ENCODE measurements at regions not wholly inside any gene's neighbourhood (a gene's known extent, or its start where the extent isn't known, plus 50 kb on each side); places are given as distances from the start of the nearest gene placed in this dataset.
"Not testable (repeated sequence)": the region's sequence is repeated elsewhere in the genome, so short reads cannot be mapped to it uniquely, and the experiment has no call there.

DNA sequence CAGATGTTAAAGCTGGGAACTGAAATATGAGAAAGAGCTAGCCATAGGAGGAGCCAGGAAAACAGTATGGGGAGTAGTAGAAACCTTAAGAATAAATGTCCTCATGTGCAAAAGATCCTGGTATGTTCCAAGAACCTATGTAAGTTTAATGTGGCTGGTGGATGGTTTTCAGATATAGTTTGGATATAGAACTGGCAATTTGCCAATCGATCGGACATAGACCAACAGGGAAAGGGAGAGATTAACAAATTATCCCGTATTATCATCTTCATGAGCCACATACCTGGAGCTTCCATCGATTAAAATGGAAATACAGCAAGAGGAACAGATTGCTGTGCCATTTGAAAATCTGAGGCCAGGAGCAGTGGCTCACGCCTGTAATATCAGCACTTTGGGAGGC, 388.7 kb downstream of the PRELID2 start:
- POLR2A ChIA-PET, result no interaction called here
- Mint-ChIP-seq H3K27me3 (no peaks in the 10 kb centered on the region), H3K9me3 (peaks cover 1 to 27% (median 8%) of the 10 kb centered on the region in 11 donors), H3K36me3 (no peaks in the 10 kb centered on the region), H3K4me3 (no peak overlapping the region), H3K27ac (no peak overlapping the region), H3K4me1 (no peaks in the 10 kb centered on the region)
- no peak overlapping the region for H3K27ac ChIP-seq (ENCODE audit: low read depth, low read length)
- no peaks in the 10 kb centered on the region for H3K27me3 ChIP-seq (ENCODE audit: control insufficient read depth in 2 of 2, insufficient read depth in 2 of 2, low read length in 2 of 2)
- intact Hi-C loops (cut with micrococcal nuclease), result no loop called here
- H3K36me3 ChIP-seq (ENCODE audit: control insufficient read depth in 2 of 3, insufficient read depth in 3 of 3, low read length in 3 of 3), result no peaks in the 10 kb centered on the region
- ATAC-seq, result no peak
- no peak for DNase-seq
- H3K4me3 ChIP-seq (ENCODE audit: low read length), result no peak overlapping the region
- no peaks in the 10 kb centered on the region for H3K4me1 ChIP-seq (ENCODE audit: control insufficient read depth in 2 of 2, insufficient read depth in 2 of 2, low read length in 2 of 2)
- CTCF ChIA-PET, result no interaction called here
- H3K9me3 ChIP-seq (ENCODE audit: control insufficient read depth in 2 of 3, low read length in 3 of 3), result no peaks in the 10 kb centered on the region

DNA sequence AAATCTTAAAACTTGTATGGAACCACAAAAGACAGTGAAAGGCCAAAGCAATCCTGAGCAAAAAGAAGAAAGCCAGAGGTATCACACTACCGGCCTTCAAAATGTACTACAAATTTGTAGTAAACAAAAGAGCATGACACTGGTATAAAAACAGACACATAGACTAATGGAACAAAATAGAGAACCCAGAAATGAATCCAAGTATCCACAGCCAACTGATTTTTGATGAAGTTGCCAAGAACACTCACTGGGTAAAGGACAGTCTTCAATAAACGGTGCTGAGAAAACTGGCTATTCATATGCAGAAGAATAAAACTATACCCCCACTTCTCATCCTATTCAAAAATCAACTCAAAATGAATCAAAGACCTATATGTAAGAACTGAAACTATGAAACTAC, 390.1 kb downstream of the PRELID2 start:
- no peaks in the 10 kb centered on the region for H3K9me3 ChIP-seq (ENCODE audit: control insufficient read depth in 2 of 3, low read length in 3 of 3)
- no peak for ATAC-seq
- DNase-seq, result no peak
- Mint-ChIP-seq H3K27ac (no peak overlapping the region), H3K36me3 (no peaks in the 10 kb centered on the region), H3K4me1 (no peaks in the 10 kb centered on the region), H3K4me3 (no peak overlapping the region), H3K9me3 (peaks cover 1 to 27% (median 9%) of the 10 kb centered on the region in 11 donors), H3K27me3 (no peaks in the 10 kb centered on the region)
- no peaks in the 10 kb centered on the region for H3K36me3 ChIP-seq (ENCODE audit: control insufficient read depth in 2 of 3, insufficient read depth in 3 of 3, low read length in 3 of 3)
- no peak overlapping the region for H3K4me3 ChIP-seq (ENCODE audit: low read length)
- CTCF ChIA-PET, result no interaction called here
- POLR2A ChIA-PET, result no interaction called here
- no peak overlapping the region for H3K27ac ChIP-seq (ENCODE audit: low read depth, low read length)
- intact Hi-C loops (cut with micrococcal nuclease), result no loop called here
- H3K27me3 ChIP-seq (ENCODE audit: control insufficient read depth in 2 of 2, insufficient read depth in 2 of 2, low read length in 2 of 2), result no peaks in the 10 kb centered on the region
- no peaks in the 10 kb centered on the region for H3K4me1 ChIP-seq (ENCODE audit: control insufficient read depth in 2 of 2, insufficient read depth in 2 of 2, low read length in 2 of 2)

DNA sequence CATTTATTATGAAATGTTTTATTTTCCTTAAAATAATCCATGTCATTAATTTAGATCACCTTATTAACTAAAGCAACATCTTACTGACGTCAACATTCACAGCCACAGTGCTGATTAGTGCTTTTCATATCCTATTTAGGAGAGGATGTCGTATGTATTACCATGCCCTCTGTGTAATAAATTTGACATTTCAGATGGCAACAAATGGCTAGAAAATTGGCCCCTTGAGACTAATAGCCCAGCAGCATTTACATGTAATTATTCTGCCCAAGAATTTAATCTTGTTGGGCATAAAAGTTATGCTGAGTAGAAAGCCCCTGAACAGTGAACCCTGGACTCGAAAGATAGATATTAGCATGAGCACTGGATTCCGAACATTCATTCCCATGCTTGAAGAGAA, 391.2 kb downstream of the PRELID2 start:
- Histone ChIP-seq H3K27me3 (ENCODE audit: control insufficient read depth in 2 of 2, insufficient read depth in 2 of 2, low read length in 2 of 2) (no peaks in the 10 kb centered on the region), H3K27ac (ENCODE audit: low read depth, low read length) (no peak overlapping the region), H3K4me1 (ENCODE audit: control insufficient read depth in 2 of 2, insufficient read depth in 2 of 2, low read length in 2 of 2) (no peaks in the 10 kb centered on the region), H3K9me3 (ENCODE audit: control insufficient read depth in 2 of 3, low read length in 3 of 3) (no peaks in the 10 kb centered on the region), H3K4me3 (ENCODE audit: low read length) (no peak overlapping the region), H3K36me3 (ENCODE audit: control insufficient read depth in 2 of 3, insufficient read depth in 3 of 3, low read length in 3 of 3) (no peaks in the 10 kb centered on the region)
- Mint-ChIP-seq H3K4me1 (no peaks in the 10 kb centered on the region), H3K36me3 (no peaks in the 10 kb centered on the region), H3K27me3 (no peaks in the 10 kb centered on the region), H3K4me3 (no peak overlapping the region), H3K27ac (no peak overlapping the region), H3K9me3 (peaks cover 0 to 32% (median 11%) of the 10 kb centered on the region in 11 donors)
- ATAC-seq (no peak), DNase-seq (no peak)
- ChIA-PET CTCF (no interaction called here), POLR2A (no interaction called here)
- intact Hi-C loops (cut with micrococcal nuclease), result no loop called here

DNA sequence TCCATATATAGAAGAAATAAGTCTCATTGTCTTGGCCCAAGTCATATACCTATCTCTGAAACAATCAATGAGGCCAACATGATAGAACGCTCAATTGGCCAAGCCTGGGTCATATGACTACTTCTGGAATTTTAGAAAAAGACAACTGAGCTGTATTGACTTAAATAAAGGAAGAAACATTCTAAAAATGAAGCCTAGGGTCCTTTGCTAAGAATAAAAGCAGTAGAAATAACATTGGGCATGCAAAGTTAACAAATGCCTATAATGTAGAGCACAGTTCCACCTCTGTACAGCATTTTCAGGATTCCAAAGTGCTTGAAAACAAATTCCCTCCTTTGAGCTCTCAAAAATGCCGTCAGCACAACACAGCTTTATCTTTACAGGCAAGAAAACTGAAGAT, 391.8 kb downstream of the PRELID2 start:
- no peaks in the 10 kb centered on the region for H3K36me3 Mint-ChIP-seq
- no peak overlapping the region for H3K27ac Mint-ChIP-seq
- no peaks in the 10 kb centered on the region for H3K27me3 Mint-ChIP-seq
- no peak overlapping the region for H3K4me3 ChIP-seq (ENCODE audit: low read length)
- no peak overlapping the region for H3K4me3 Mint-ChIP-seq
- ATAC-seq (no peak), DNase-seq (no peak)
- ChIA-PET POLR2A (no interaction called here), CTCF (no interaction called here)
- peaks cover 0 to 32% (median 10%) of the 10 kb centered on the region in 11 donors for H3K9me3 Mint-ChIP-seq
- no peak overlapping the region for H3K27ac ChIP-seq (ENCODE audit: low read depth, low read length)
- no peaks in the 10 kb centered on the region for H3K4me1 ChIP-seq (ENCODE audit: control insufficient read depth in 2 of 2, insufficient read depth in 2 of 2, low read length in 2 of 2)
- intact Hi-C loops (cut with micrococcal nuclease), result no loop called here
- H3K4me1 Mint-ChIP-seq, result no peaks in the 10 kb centered on the region
- no peaks in the 10 kb centered on the region for H3K27me3 ChIP-seq (ENCODE audit: control insufficient read depth in 2 of 2, insufficient read depth in 2 of 2, low read length in 2 of 2)
- H3K36me3 ChIP-seq (ENCODE audit: control insufficient read depth in 2 of 3, insufficient read depth in 3 of 3, low read length in 3 of 3), result no peaks in the 10 kb centered on the region
- H3K9me3 ChIP-seq (ENCODE audit: control insufficient read depth in 2 of 3, low read length in 3 of 3), result no peaks in the 10 kb centered on the region

- H3K4me1 ChIP-seq (ENCODE audit: control insufficient read depth in 2 of 2, insufficient read depth in 2 of 2, low read length in 2 of 2); H3K27me3 Mint-ChIP-seq; H3K27me3 ChIP-seq (ENCODE audit: control insufficient read depth in 2 of 2, insufficient read depth in 2 of 2, low read length in 2 of 2); intact Hi-C loops (cut with micrococcal nuclease); H3K4me1 Mint-ChIP-seq; H3K4me3 ChIP-seq (ENCODE audit: low read length); H3K27ac ChIP-seq (ENCODE audit: low read depth, low read length); ATAC-seq; DNase-seq; H3K36me3 Mint-ChIP-seq; POLR2A ChIA-PET; H3K36me3 ChIP-seq (ENCODE audit: control insufficient read depth in 2 of 3, insufficient read depth in 3 of 3, low read length in 3 of 3); H3K4me3 Mint-ChIP-seq; H3K9me3 ChIP-seq (ENCODE audit: control insufficient read depth in 2 of 3, low read length in 3 of 3); CTCF ChIA-PET; H3K27ac Mint-ChIP-seq: not testable (repeated sequence)
- peaks cover 0 to 36% (median 10%) of the 10 kb centered on the region in 11 donors for H3K9me3 Mint-ChIP-seq
These were observed 392.5 kb downstream of the PRELID2 start for GRCh38 chr5:145442661-145443060.

GRCh38 chr5:145441228-145441627, 393.9 kb downstream of the PRELID2 start:
- Mint-ChIP-seq H3K36me3 (no peaks in the 10 kb centered on the region), H3K27me3 (no peaks in the 10 kb centered on the region), H3K4me1 (no peaks in the 10 kb centered on the region), H3K4me3 (no peak overlapping the region), H3K9me3 (peaks cover 0 to 40% (median 13%) of the 10 kb centered on the region in 11 donors), H3K27ac (no peak overlapping the region)
- POLR2A ChIA-PET, result no interaction called here
- intact Hi-C loops (cut with micrococcal nuclease), result no loop called here
- CTCF ChIA-PET, result no interaction called here
- Histone ChIP-seq H3K9me3 (ENCODE audit: control insufficient read depth in 2 of 3, low read length in 3 of 3) (no peaks in the 10 kb centered on the region), H3K27me3 (ENCODE audit: control insufficient read depth in 2 of 2, insufficient read depth in 2 of 2, low read length in 2 of 2) (no peaks in the 10 kb centered on the region), H3K4me1 (ENCODE audit: control insufficient read depth in 2 of 2, insufficient read depth in 2 of 2, low read length in 2 of 2) (no peaks in the 10 kb centered on the region), H3K36me3 (ENCODE audit: control insufficient read depth in 2 of 3, insufficient read depth in 3 of 3, low read length in 3 of 3) (no peaks in the 10 kb centered on the region), H3K27ac (ENCODE audit: low read depth, low read length) (no peak overlapping the region), H3K4me3 (ENCODE audit: low read length) (no peak overlapping the region)
- ATAC-seq (no peak), DNase-seq (no peak)

GRCh38 chr5:145437627-145438026, 397.5 kb downstream of the PRELID2 start:
- no peak for ATAC-seq
- Histone ChIP-seq H3K27ac (ENCODE audit: low read depth, low read length) (no peak overlapping the region), H3K27me3 (ENCODE audit: control insufficient read depth in 2 of 2, insufficient read depth in 2 of 2, low read length in 2 of 2) (no peaks in the 10 kb centered on the region), H3K4me3 (ENCODE audit: low read length) (no peak overlapping the region), H3K9me3 (ENCODE audit: control insufficient read depth in 2 of 3, low read length in 3 of 3) (no peaks in the 10 kb centered on the region), H3K4me1 (ENCODE audit: control insufficient read depth in 2 of 2, insufficient read depth in 2 of 2, low read length in 2 of 2) (no peaks in the 10 kb centered on the region), H3K36me3 (ENCODE audit: control insufficient read depth in 2 of 3, insufficient read depth in 3 of 3, low read length in 3 of 3) (no peaks in the 10 kb centered on the region)
- Mint-ChIP-seq H3K9me3 (peaks cover 0 to 29% (median 17%) of the 10 kb centered on the region in 11 donors), H3K4me3 (no peak overlapping the region), H3K27me3 (no peaks in the 10 kb centered on the region), H3K27ac (no peak overlapping the region), H3K4me1 (no peaks in the 10 kb centered on the region), H3K36me3 (no peaks in the 10 kb centered on the region)
- POLR2A ChIA-PET, result no interaction called here
- no peak for DNase-seq
- intact Hi-C loops (cut with micrococcal nuclease), result no loop called here
- CTCF ChIA-PET, result no interaction called here

Data from naive thymus-derived CD4-positive, alpha-beta T cell (primary cell).